Gastroesophageal sphincter (tissue), 4 donors: ENCODE measurements at regions not wholly inside any gene's neighbourhood (a gene's known extent, or its start where the extent isn't known, plus 50 kb on each side); places are given as distances from the start of the nearest gene placed in this dataset.

Experiments
- ATAC-seq: fragments of 150-250 bp; one replicate; pipeline ENCODE4 v1.9.1; 2016; ENCODE audit warnings: mild to moderate bottlenecking, moderate library complexity
- H3K27ac ChIP-seq, 4 donors: fragments of 200-600 bp; sonication (generic) in 3 of 4; 1 replicate in 3 of 4; 2 replicates in 1 of 4; pipeline ENCODE4 v1.5.1; 2016 to 2019
- H3K27me3 ChIP-seq: fragments of 200-600 bp; sonication (generic); one replicate; pipeline ENCODE4 v1.5.1; 2019
- H3K36me3 ChIP-seq, 2 donors: fragments of 200-600 bp; sonication (generic); one replicate each; pipeline ENCODE4 v1.5.1; 2019; ENCODE audit warnings: control low read depth in 1 of 2
- H3K4me1 ChIP-seq, 3 donors: fragments of 200-600 bp; sonication (generic); 1 replicate in 2 of 3; 2 replicates in 1 of 3; pipeline ENCODE4 v1.5.1; 2016 to 2019; ENCODE audit warnings: control low read depth in 2 of 3
- H3K4me3 ChIP-seq, 2 donors: fragments of 200-600 bp; sonication (generic); one replicate each; pipeline ENCODE4 v1.5.1; 2019; ENCODE audit warnings: mild to moderate bottlenecking in 1 of 2, moderate library complexity in 1 of 2
- H3K9me3 ChIP-seq, 3 donors: fragments of 200-600 bp; sonication (generic); one replicate each; pipeline ENCODE4 v1.5.1; 2017 to 2019; ENCODE audit warnings: control low read depth in 2 of 3
- EP300 ChIP-seq: sonication (generic); formaldehyde crosslinking; IDR thresholded peaks from one replicate; pipeline ENCODE4 v1.6.1; 2017; ENCODE audit warnings: antibody characterized with exemption, mild to moderate bottlenecking
- POLR2A ChIP-seq, 2 donors: fragments of 450-650 bp; IDR thresholded peaks; one replicate each; pipeline ENCODE4 v1.6.1; 2017; ENCODE audit warnings: antibody characterized with exemption in 2 of 2, mild to moderate bottlenecking in 2 of 2, moderate library complexity in 1 of 2
- POLR2AphosphoS5 ChIP-seq: sonication (generic); formaldehyde crosslinking; IDR thresholded peaks from one replicate; pipeline ENCODE4 v1.6.1; 2017; ENCODE audit warnings: antibody characterized with exemption
- WGBS, 2 donors: methylation state at CpG; one replicate each; pipeline ENCODE4 v1.1.5; 2018; ENCODE audit warnings: low coverage in 1 of 2; 5-methylcytosine and 5-hydroxymethylcytosine counted together
- TF ChIP-seq, protein P1 (sequence below), 4 experiments: fragments of 200-600 bp in 2 of 4; fragments of 450-650 bp in 2 of 4; sonication (generic) in 1 of 4; IDR thresholded peaks; one replicate each; pipeline ENCODE4 v1.5.1; 2017 to 2019; ENCODE audit warnings: antibody characterized with exemption in 4 of 4, mild to moderate bottlenecking in 2 of 4, moderate library complexity in 2 of 4

DNA sequence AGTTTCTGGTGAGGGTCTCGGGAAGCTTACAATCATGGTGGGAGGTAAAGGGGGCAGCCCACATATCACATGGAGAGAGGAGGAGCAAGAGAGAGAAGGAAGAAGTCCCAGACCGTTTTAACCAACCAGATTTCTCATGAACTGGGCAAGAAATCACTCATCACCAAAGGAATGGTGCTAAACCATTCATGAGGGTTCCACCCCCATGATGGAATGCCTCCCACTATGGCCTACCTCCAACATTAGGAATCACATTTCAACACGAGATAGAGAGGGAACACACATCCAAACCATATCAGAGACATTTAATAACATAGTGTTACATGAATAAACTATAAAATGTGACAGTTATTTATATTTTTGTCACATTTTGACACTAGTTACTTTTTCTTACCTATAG lies 214.8 kb upstream of the MAGI2 start:
- Histone ChIP-seq H3K27ac (no peak overlapping the region), H3K4me3 (no peak overlapping the region), H3K36me3 (no peaks in the 10 kb centered on the region), H3K27me3 (no peaks in the 10 kb centered on the region), H3K4me1 (no peaks in the 10 kb centered on the region), H3K9me3 (no peaks in the 10 kb centered on the region)
- ATAC-seq, result no peak
- 12 to 30% methylated on average over 1 to 2 of the region's 3 CpGs for WGBS, 2 donors
- no peak for TF ChIP-seq POLR2A (IDR thresholded peaks at IDR 0.05)
- TF ChIP-seq, protein P1, sequence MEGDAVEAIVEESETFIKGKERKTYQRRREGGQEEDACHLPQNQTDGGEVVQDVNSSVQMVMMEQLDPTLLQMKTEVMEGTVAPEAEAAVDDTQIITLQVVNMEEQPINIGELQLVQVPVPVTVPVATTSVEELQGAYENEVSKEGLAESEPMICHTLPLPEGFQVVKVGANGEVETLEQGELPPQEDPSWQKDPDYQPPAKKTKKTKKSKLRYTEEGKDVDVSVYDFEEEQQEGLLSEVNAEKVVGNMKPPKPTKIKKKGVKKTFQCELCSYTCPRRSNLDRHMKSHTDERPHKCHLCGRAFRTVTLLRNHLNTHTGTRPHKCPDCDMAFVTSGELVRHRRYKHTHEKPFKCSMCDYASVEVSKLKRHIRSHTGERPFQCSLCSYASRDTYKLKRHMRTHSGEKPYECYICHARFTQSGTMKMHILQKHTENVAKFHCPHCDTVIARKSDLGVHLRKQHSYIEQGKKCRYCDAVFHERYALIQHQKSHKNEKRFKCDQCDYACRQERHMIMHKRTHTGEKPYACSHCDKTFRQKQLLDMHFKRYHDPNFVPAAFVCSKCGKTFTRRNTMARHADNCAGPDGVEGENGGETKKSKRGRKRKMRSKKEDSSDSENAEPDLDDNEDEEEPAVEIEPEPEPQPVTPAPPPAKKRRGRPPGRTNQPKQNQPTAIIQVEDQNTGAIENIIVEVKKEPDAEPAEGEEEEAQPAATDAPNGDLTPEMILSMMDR (IDR thresholded peaks at IDR 0.05), result no peak
- no peak for TF ChIP-seq POLR2AphosphoS5
- no peak for TF ChIP-seq EP300

DNA sequence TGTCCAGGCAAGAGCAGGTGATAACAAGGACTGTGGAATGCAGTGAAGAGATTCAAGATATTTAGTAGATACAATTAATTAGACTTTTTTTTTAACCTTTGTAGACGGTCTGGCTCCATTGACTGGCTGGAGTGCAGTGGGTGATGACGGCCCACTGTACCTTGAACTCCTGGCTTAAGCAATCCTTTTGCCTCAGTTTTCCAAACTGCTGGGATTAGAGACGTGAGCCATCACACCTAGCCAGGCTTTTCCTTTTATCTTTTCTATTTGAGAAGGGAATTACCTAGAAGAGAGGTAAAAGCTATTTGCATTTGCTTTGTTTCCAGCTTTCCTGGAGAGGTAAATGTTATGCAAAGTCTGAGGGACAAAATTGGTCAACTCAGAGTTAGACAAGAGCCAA lies 213.0 kb upstream of the MAGI2 start:
- ATAC-seq, result no peak
- WGBS, 2 donors, result 58 to 62% methylated on average over 3 of the region's 3 CpGs
- no peak for TF ChIP-seq POLR2A (IDR thresholded peaks at IDR 0.05)
- Histone ChIP-seq H3K27me3 (no peaks in the 10 kb centered on the region), H3K4me3 (no peak overlapping the region), H3K36me3 (no peaks in the 10 kb centered on the region), H3K9me3 (no peaks in the 10 kb centered on the region), H3K4me1 (no peaks in the 10 kb centered on the region), H3K27ac (no peak overlapping the region)

DNA sequence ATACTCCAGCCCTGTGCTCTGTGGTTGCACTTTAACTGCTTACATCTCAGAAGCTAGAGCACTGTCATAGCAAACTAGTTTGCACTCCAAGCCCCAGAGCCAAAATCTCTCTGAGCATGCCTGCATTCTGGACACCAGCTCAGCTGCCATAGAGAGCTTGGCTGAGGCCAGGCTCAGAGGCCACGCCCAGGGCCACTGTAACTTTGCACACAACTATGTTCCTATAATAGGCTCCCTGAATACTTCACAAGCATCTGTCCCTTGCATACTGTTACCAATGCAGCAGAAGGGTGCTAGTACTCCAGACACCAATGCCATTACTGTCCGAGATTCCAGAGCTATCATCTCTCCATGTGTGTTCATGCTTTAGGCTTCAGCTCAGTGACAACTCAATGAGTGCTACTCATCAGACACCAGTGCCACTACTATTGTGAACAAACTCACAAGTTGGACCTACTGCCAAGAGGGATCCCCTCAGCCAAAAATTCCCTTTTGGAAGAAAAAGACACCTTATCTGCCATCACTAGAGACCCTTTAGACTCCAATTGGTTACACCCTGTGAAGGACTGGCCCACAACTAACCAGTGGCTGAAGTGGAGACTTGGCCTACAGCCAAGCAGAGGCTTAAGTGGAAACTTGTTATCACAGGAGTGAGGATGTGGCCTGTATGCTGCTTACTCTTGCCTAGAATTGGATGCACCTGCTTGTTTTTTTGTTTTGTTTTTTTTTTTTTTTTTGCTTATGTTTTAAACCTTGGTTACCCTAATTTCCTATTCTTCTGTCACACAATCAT lies 211.6 kb upstream of the MAGI2 start:
- 90 to 100% methylated on average over 1 to 2 of the region's 2 CpGs for WGBS, 2 donors
- no peaks in the 10 kb centered on the region for H3K9me3 ChIP-seq
- no peak overlapping the region for H3K27ac ChIP-seq
- H3K4me1 ChIP-seq, result no peaks in the 10 kb centered on the region
- TF ChIP-seq, protein P1 (IDR thresholded peaks at IDR 0.05), result no peak
- no peak for TF ChIP-seq EP300
- TF ChIP-seq POLR2AphosphoS5, result no peak
- TF ChIP-seq POLR2A (IDR thresholded peaks at IDR 0.05), result no peak
- H3K36me3 ChIP-seq, result no peaks in the 10 kb centered on the region
- no peak overlapping the region for H3K4me3 ChIP-seq
- H3K27me3 ChIP-seq, result no peaks in the 10 kb centered on the region
- ATAC-seq, result no peak

DNA sequence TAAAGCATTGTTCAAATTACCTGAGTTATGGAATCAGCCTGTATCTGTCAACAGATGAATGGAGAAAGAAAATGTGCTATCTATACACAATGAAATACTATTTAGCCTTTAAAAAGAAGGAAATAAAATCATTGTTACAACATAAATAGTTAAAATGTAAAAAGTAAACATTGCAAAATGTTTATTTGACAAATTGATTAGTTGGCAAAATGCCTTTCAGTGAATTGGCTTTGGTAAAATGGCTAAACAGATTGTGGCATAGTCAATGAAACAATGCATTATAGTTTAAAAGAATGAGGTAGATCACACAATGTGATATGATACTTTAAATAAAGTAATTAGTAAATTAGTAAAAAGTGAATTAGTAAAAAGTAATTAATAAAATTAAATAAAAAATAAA lies 204.8 kb upstream of the MAGI2 start:
- ATAC-seq, result no peak
- TF ChIP-seq POLR2A (IDR thresholded peaks at IDR 0.05) (no peak), EP300 (no peak), POLR2AphosphoS5 (no peak)
- TF ChIP-seq, protein P1 (IDR thresholded peaks at IDR 0.05), result no peak
- Histone ChIP-seq H3K36me3 (no peaks in the 10 kb centered on the region), H3K4me1 (no peaks in the 10 kb centered on the region), H3K27me3 (no peaks in the 10 kb centered on the region), H3K4me3 (no peak overlapping the region), H3K27ac (no peak overlapping the region), H3K9me3 (no peaks in the 10 kb centered on the region)

DNA sequence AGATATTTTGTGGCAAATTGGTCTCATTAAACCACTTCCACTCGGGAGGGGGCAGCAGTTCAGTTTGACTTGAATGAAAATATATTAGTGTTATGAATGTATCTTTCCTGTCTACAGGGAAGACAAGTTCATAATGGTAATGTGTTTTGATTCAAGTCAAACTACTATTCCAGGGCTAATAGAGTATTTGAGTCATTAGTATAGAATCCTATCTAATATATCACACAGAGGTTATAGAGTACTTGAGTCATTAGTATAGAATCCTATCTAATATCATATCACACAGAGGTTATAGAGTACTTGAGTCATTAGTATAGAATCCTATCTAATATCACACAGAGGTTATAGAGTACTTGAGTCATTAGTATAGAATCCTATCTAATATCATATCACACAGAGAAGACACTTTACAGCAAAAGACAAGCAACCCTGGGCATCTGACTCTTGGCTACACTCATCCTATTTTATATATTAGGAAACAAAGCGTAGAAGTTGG lies 199.7 kb upstream of the MAGI2 start:
- WGBS, 2 donors, result 58 to 80% methylated on average over 2 of the region's 2 CpGs
- Histone ChIP-seq H3K27ac (no peak overlapping the region), H3K4me1 (no peaks in the 10 kb centered on the region), H3K27me3 (no peaks in the 10 kb centered on the region), H3K36me3 (no peaks in the 10 kb centered on the region), H3K4me3 (no peak overlapping the region), H3K9me3 (no peaks in the 10 kb centered on the region)
- TF ChIP-seq EP300 (no peak), POLR2A (IDR thresholded peaks at IDR 0.05) (no peak), POLR2AphosphoS5 (no peak)
- TF ChIP-seq, protein P1 (IDR thresholded peaks at IDR 0.05), result no peak
- no peak for ATAC-seq
